Spleen (tissue), 11 donors: ENCODE measurements at regions not wholly inside any gene's neighbourhood (a gene's known extent, or its start where the extent isn't known, plus 50 kb on each side); places are given as distances from the start of the nearest gene placed in this dataset.

ENCODE experiments used
- DNase-seq: peaks from one replicate; pipeline ENCODE4 v3.0.0-alpha.2; 2020
- H3K27ac ChIP-seq, 8 donors: fragments of 200-600 bp; sonication (generic) in 7 of 8; 1 replicate in 4 of 8; 2 replicates in 4 of 8; pipeline versions ENCODE4 v1.5.0 to v1.8.0; 2016 to 2021; ENCODE audit warnings: inconsistent platforms in 4 of 8, mild to moderate bottlenecking in 4 of 8, moderate library complexity in 1 of 8
- H3K27me3 ChIP-seq, 7 donors: fragments of 200-600 bp; sonication (generic) in 6 of 7; replicated peaks in 1 of 7; 1 replicate in 4 of 7; 2 replicates in 3 of 7; pipeline versions ENCODE4 v1.5.0 to v1.8.0; 2016 to 2021; ENCODE audit warnings: inconsistent platforms in 3 of 7, mild to moderate bottlenecking in 1 of 7
- H3K36me3 ChIP-seq, 6 donors: fragments of 200-600 bp; sonication (generic) in 5 of 6; 1 replicate in 4 of 6; 2 replicates in 2 of 6; pipeline versions ENCODE4 v1.5.0 to v1.8.0; 2016 to 2021; ENCODE audit warnings: inconsistent platforms in 2 of 6
- H3K4me1 ChIP-seq, 6 donors: fragments of 200-600 bp; sonication (generic) in 5 of 6; 1 replicate in 3 of 6; 2 replicates in 3 of 6; pipeline versions ENCODE4 v1.5.0 to v1.8.0; 2016 to 2021; ENCODE audit warnings: inconsistent platforms in 3 of 6
- H3K4me3 ChIP-seq, 8 donors: fragments of 200-600 bp; sonication (generic) in 7 of 8; 1 replicate in 4 of 8; 2 replicates in 4 of 8; pipeline versions ENCODE4 v1.5.0 to v1.8.0; 2016 to 2021; ENCODE audit warnings: inconsistent platforms in 4 of 8, mild to moderate bottlenecking in 4 of 8, moderate library complexity in 2 of 8
- H3K9me3 ChIP-seq, 8 donors: fragments of 200-600 bp; sonication (generic) in 7 of 8; 1 replicate in 4 of 8; 2 replicates in 4 of 8; pipeline versions ENCODE4 v1.5.0 to v1.8.0; 2016 to 2021; ENCODE audit warnings: inconsistent platforms in 4 of 8
- POLR2A ChIP-seq, 3 donors: fragments of 450-650 bp; IDR thresholded peaks; one replicate each; pipeline ENCODE4 v1.5.1; 2017; ENCODE audit warnings: antibody characterized with exemption in 3 of 3, mild to moderate bottlenecking in 1 of 3
- POLR2AphosphoS5 ChIP-seq, 3 donors: sonication (generic); formaldehyde crosslinking; IDR thresholded peaks; one replicate each; pipeline ENCODE4 v1.5.1; 2017; ENCODE audit warnings: antibody characterized with exemption in 3 of 3
- whole genome bisulfite sequencing, 5 donors: extraction: QIAGEN DNeasy Blood & Tissue Kit in 3 of 5; methylation state at CpG; one replicate each; pipeline versions ENCODE4 v1.1.5 to v1.1.7; 2013 to 2018; 5-methylcytosine and 5-hydroxymethylcytosine counted together
- intact Hi-C: fragments of 100-400 bp; cut with DNase I; formaldehyde crosslinking; loops from one replicate; pipeline ENCODE4 v1.15.0; 2023; ENCODE audit warnings: low total_unique reads
- TF ChIP-seq, protein P1 (sequence below), 11 experiments: fragments of 200-600 bp in 7 of 11; fragments of 450-650 bp in 4 of 11; sonication (generic) in 4 of 11; IDR thresholded peaks in 8 of 11; conservative IDR thresholded peaks in 3 of 11; 1 replicate in 7 of 11; 2 replicates in 4 of 11; pipeline versions ENCODE4 v1.4.0 to v1.8.0; 2016 to 2021; ENCODE audit warnings: antibody characterized with exemption in 11 of 11, inconsistent platforms in 4 of 11, mild to moderate bottlenecking in 1 of 11
- donor health status: healthy with polysubstance abuse.
- donor health status: DM: no; HTN: no; CAD: no; lungs with moderate emphysema.
- donor health status: DM: no; HTN: no; CAD: no.
- donor health status: Bipolar disorder and iron deficiency.
- donor health status: healthy.
- donor health status: DM: no; HTN: no; CAD: no.
- donor health status: DM: yes; HTN: yes; CAD: no.

- intact Hi-C loops, result no loop called here
- 43 to 69% (median 47%) methylated on average over 1 of the region's 1 CpG for WGBS, 5 donors
- no peak overlapping the region for H3K27ac ChIP-seq
- H3K36me3 ChIP-seq, result no peaks in the 10 kb centered on the region
- no peak overlapping the region for H3K4me3 ChIP-seq
- no peaks in the 10 kb centered on the region for H3K27me3 ChIP-seq
- no peak for DNase-seq
- no peaks in the 10 kb centered on the region for H3K9me3 ChIP-seq
- TF ChIP-seq POLR2A (IDR thresholded peaks at IDR 0.05) (no peak), POLR2AphosphoS5 (IDR thresholded peaks at IDR 0.05) (no peak)
- TF ChIP-seq, protein P1, sequence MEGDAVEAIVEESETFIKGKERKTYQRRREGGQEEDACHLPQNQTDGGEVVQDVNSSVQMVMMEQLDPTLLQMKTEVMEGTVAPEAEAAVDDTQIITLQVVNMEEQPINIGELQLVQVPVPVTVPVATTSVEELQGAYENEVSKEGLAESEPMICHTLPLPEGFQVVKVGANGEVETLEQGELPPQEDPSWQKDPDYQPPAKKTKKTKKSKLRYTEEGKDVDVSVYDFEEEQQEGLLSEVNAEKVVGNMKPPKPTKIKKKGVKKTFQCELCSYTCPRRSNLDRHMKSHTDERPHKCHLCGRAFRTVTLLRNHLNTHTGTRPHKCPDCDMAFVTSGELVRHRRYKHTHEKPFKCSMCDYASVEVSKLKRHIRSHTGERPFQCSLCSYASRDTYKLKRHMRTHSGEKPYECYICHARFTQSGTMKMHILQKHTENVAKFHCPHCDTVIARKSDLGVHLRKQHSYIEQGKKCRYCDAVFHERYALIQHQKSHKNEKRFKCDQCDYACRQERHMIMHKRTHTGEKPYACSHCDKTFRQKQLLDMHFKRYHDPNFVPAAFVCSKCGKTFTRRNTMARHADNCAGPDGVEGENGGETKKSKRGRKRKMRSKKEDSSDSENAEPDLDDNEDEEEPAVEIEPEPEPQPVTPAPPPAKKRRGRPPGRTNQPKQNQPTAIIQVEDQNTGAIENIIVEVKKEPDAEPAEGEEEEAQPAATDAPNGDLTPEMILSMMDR (IDR thresholded peaks at IDR 0.05 in 8 of 11, conservative IDR thresholded peaks at IDR 0.05 in 3 of 11), result no peak
- no peaks in the 10 kb centered on the region for H3K4me1 ChIP-seq
Measured at GRCh38 chr1:194598098-194598497, 1411.7 kb upstream of the B3GALT2 start.

DNA sequence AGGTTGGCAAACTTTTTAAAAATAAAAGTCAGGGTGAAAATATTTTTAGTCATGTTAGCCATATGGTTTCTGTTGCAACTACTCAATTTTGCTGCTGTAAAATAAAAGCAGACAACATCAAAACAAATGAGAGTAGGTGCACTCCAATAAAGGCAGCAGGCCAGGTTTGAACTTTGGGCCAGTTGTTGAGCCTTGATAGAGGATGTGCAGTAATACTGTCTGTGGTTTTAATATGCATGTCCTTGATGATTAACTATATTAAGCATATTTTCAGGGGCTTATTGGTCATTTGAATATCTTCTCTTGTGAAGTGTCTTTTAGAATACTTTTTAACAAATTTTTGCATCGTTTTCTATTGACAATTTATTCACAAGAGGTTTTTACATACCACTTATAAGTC, 1399.9 kb upstream of the B3GALT2 start:
- Histone ChIP-seq H3K4me1 (no peaks in the 10 kb centered on the region), H3K36me3 (no peaks in the 10 kb centered on the region), H3K27ac (no peak overlapping the region), H3K27me3 (no peaks in the 10 kb centered on the region), H3K4me3 (no peak overlapping the region), H3K9me3 (peaks cover 0 to 19% (median 6%) of the 10 kb centered on the region in 8 donors)
- intact Hi-C loops, result no loop called here
- TF ChIP-seq POLR2A (IDR thresholded peaks at IDR 0.05) (no peak), POLR2AphosphoS5 (IDR thresholded peaks at IDR 0.05) (no peak)
- TF ChIP-seq, protein P1 (IDR thresholded peaks at IDR 0.05 in 8 of 11, conservative IDR thresholded peaks at IDR 0.05 in 3 of 11), result no peak
- WGBS, 5 donors, result 36 to 75% (median 48%) methylated on average over 1 of the region's 1 CpG
- no peak for DNase-seq

GRCh38 chr1:194584052-194584451, 1397.6 kb upstream of the B3GALT2 start:
- Histone ChIP-seq H3K27ac (no peak overlapping the region), H3K36me3 (no peaks in the 10 kb centered on the region), H3K27me3 (no peaks in the 10 kb centered on the region), H3K9me3 (peaks cover 0 to 10% (median 5%) of the 10 kb centered on the region in 8 donors), H3K4me3 (no peak overlapping the region), H3K4me1 (no peaks in the 10 kb centered on the region)
- WGBS, 5 donors, result 68 to 91% (median 85%) methylated on average over 1 of the region's 1 CpG
- TF ChIP-seq POLR2A (IDR thresholded peaks at IDR 0.05) (no peak), POLR2AphosphoS5 (IDR thresholded peaks at IDR 0.05) (no peak)
- TF ChIP-seq, protein P1 (IDR thresholded peaks at IDR 0.05 in 8 of 11, conservative IDR thresholded peaks at IDR 0.05 in 3 of 11), result no peak
- DNase-seq, result no peak
- intact Hi-C loops, result no loop called here

DNA sequence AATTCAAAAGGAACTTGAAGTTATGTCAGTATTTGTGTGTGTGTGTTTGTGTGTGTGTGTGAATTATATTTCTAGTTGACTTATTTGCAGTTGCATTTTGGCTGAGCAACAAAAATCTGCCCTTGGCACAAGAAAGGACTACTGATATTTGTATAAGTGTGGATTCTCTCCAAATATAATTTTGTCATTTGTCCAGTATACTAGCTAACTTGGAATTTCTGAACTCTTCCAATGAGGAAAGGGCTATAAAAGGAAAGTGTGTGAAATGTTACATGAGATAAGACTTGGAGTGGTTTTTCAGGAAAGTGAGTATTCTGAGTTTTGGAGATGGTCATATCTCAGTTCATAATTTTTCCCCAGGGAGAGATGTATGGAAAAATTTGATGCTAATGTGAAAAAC, 1384.1 kb upstream of the B3GALT2 start:
- TF ChIP-seq, protein P1 (IDR thresholded peaks at IDR 0.05 in 8 of 11, conservative IDR thresholded peaks at IDR 0.05 in 3 of 11), result no peak
- no peak for TF ChIP-seq POLR2A (IDR thresholded peaks at IDR 0.05)
- TF ChIP-seq POLR2AphosphoS5 (IDR thresholded peaks at IDR 0.05), result no peak
- intact Hi-C loops, result no loop called here
- no peak for DNase-seq

More for the DNA sequence above, 1384.1 kb upstream of the B3GALT2 start:
- Histone ChIP-seq H3K9me3 (no peaks in the 10 kb centered on the region), H3K4me1 (no peaks in the 10 kb centered on the region), H3K36me3 (no peaks in the 10 kb centered on the region), H3K27me3 (no peaks in the 10 kb centered on the region), H3K4me3 (no peak overlapping the region), H3K27ac (no peak overlapping the region)
